AG09309 (cell line): ENCODE measurements at regions not wholly inside any gene's neighbourhood (a gene's known extent, or its start where the extent isn't known, plus 50 kb on each side); places are given as distances from the start of the nearest gene placed in this dataset.

Experiments used
- DNase-seq: peaks from one replicate; pipeline ENCODE4 v3.0.0-alpha.2; 2010; ENCODE audit warnings: low read depth
- H3K4me3 ChIP-seq: 2 replicates; pipeline ENCODE4 v1.5.1; 2011; ENCODE audit warnings: mild to moderate bottlenecking, low read depth, low read length, moderate library complexity; ENCODE audit not compliant: control insufficient read depth
- TF ChIP-seq, protein P1 (sequence below): IDR thresholded peaks from 2 replicates; pipeline ENCODE4 v1.5.1; 2011; ENCODE audit warnings: mild to moderate bottlenecking, low read depth, low read length, inconsistent platforms; ENCODE audit not compliant: insufficient read depth, control insufficient read depth; ENCODE audit errors: missing control alignments

DNA sequence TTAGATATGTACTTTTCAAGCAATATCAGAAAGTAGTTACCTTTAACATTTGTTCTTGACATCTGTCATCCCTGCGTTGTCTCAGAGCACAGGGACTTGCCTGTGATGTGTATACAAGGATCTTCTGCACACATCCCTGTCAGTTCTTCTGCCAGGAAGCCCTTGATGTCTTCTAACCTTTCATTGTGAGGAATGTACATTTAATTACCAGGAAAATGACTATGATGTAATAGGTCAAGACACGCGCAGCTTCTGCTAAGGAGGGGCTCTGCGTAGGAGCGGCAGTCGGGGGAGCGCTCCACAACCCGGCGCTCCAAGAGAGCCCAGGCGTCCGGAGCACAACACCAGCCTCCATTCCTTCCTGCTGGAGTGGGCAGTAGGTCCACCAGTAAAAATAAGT, 119.7 kb downstream of the IRX2 start:
- DNase-seq = no peak
- TF ChIP-seq, protein P1, sequence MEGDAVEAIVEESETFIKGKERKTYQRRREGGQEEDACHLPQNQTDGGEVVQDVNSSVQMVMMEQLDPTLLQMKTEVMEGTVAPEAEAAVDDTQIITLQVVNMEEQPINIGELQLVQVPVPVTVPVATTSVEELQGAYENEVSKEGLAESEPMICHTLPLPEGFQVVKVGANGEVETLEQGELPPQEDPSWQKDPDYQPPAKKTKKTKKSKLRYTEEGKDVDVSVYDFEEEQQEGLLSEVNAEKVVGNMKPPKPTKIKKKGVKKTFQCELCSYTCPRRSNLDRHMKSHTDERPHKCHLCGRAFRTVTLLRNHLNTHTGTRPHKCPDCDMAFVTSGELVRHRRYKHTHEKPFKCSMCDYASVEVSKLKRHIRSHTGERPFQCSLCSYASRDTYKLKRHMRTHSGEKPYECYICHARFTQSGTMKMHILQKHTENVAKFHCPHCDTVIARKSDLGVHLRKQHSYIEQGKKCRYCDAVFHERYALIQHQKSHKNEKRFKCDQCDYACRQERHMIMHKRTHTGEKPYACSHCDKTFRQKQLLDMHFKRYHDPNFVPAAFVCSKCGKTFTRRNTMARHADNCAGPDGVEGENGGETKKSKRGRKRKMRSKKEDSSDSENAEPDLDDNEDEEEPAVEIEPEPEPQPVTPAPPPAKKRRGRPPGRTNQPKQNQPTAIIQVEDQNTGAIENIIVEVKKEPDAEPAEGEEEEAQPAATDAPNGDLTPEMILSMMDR = no peak
- no peak overlapping the region for H3K4me3 ChIP-seq

DNA sequence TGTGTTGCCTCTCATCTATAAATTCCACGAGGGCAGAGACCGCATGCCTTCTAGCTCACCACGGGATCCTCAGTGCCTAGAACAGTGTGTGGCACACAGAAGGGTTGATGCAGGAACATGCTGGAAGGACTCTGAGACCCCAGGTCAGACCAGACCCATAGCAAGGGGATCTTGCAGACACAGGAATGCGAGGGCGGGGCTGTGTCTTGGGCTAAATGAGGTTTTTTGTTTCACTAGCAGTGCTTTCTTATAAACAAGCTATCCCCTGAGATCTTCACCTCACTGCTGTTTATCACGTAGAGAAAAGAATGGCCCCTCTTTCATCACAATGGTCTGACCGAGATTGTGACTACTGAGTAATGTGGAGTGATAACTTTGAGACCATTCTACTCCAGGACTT, 122.4 kb downstream of the IRX2 start:
- no peak for DNase-seq
- no peak overlapping the region for H3K4me3 ChIP-seq
- TF ChIP-seq, protein P1 = no peak

DNA sequence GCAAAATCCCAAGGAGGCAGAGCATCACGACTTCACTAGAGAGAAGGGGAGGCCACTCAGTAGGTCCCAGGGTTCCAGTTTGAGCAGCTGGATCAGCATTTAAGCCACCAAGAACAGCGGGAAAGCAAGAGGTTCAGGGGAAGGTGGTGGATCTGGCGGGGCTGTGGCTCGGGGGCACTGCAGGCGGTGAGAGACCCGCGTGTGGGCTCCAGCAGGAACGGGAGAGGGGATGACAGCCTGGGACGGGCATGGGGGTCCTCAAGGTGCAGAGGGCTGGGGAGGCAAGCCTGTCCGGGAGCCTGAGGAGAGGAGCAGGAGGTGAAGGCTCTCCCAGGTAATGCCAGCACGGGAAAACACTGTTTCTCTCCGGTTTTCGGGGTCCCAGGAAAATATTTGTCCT, 123.6 kb downstream of the IRX2 start:
- TF ChIP-seq, protein P1 = no peak
- DNase-seq = no peak
- H3K4me3 ChIP-seq = no peak overlapping the region

DNA sequence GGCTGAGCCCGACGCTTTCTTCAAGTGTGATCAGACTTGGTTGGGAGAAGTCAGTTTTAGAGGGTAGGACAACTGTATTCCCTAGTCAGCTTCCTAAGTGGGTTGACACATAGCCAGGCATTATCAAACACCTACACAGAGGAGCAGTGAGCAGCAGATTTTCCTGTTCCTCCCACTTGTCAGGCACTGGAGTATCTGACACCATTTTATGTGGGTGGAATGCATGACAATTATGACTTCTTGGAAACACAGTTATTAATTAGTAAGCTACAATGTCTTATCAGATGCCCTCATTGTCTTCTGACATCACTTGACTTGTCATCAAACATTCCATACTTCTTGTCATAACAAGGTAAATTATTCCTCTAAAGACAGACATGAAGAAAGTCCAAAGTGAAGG, 124.9 kb downstream of the IRX2 start:
- no peak overlapping the region for H3K4me3 ChIP-seq
- no peak for DNase-seq
- TF ChIP-seq, protein P1 = no peak

DNA sequence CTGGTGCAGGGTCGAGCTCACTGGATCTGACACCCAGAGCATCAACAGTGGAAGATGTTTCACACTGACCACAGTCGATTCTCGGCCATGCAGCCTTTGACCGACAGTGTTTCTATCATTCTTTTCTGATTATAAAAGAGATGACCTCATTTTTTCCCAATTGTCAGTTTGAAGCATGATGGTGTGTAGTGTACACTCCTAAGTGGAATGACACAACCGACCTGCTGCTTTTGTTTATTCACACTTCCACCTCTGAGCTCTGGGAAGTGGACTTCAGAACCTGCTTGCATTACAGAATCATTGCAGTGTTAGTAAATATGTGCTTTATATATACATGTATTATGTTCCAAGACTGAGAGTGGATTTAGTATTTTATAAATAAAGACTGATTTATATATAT, 128.6 kb downstream of the IRX2 start:
- no peak for DNase-seq
- no peak overlapping the region for H3K4me3 ChIP-seq
- TF ChIP-seq, protein P1 = no peak

DNA sequence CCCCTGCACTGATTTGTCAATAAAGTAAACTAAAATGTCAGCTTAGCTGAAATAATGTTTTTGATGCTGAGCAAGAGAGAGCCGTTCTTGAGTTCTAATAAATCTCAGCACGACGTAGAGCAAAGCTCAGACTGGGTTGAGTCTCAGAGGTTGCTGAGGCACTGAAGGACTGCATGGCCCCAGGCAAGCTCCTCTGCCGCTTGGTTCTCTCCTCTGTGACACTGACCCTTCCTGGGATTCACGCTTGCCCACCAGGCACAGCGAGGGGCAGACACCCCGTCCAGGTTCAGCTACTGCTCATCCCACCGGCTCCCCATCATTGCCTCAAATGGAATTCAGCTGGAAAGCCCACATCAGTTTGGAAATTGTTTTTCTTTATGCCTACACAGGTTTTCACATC, 129.8 kb downstream of the IRX2 start:
- DNase-seq = no peak
- H3K4me3 ChIP-seq = no peak overlapping the region
- TF ChIP-seq, protein P1 = no peak

DNA sequence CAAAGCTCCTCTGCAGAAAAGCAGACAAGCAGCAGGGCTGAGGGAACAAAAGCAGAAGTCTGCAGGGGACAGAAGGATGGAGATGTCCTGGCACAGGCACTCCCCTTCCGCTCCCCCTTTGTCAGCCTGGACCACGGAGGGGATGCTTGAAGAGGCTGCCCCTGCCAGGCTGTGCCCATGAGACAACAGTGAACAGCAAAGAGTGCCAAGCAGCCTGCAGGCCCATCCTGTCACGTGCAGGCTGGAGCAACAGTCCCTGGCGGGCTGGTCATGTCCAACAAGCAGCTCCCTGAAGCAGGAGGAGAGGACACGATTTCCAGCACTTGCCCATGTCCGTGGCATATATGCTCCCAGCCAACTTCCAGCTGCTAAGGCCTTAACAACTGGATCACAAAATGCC, 132.3 kb downstream of the IRX2 start:
- DNase-seq = no peak
- no peak overlapping the region for H3K4me3 ChIP-seq
- TF ChIP-seq, protein P1 = no peak
